ENCODE measurements at regions not wholly inside any gene's neighbourhood (a gene's known extent, or its start where the extent isn't known, plus 50 kb on each side); places are given as distances from the start of the nearest gene placed in this dataset.
"Not testable (repeated sequence)": the region's sequence is repeated elsewhere in the genome, so short reads cannot be mapped to it uniquely, and the experiment has no call there.

GRCh38 chr2:234701421-234701820 lies 204.5 kb upstream of the ARL4C start:
- no peak for DNase-seq
- no peaks in the 10 kb centered on the region for H3K36me3 ChIP-seq
- no peaks in the 10 kb centered on the region for H3K27me3 ChIP-seq
- in situ Hi-C loops (cut with MboI; ENCODE audit: low pct_ligation_motif_present in 1 of 4, low pct_unique_long_range_greater_than_20kb in 1 of 4, low sequenced_read_pairs in 3 of 4): no loop called here
- H3K27ac ChIP-seq: no peak overlapping the region
- intact Hi-C loops (cut with DNase I; ENCODE audit: low total_unique reads): no loop called here
- no peak for TF ChIP-seq CTCF (IDR thresholded peaks at IDR 0.05)
- H3K4me1 ChIP-seq: no peaks in the 10 kb centered on the region
- H3K9me3 ChIP-seq: peaks cover 4 to 9% of the 10 kb centered on the region in 2 donors
- no peak overlapping the region for H3K4me3 ChIP-seq
- 87 to 100% methylated on average over 4 to 6 of the region's 6 CpGs for WGBS, 2 donors (ENCODE audit: low coverage in 1 of 2)

DNA sequence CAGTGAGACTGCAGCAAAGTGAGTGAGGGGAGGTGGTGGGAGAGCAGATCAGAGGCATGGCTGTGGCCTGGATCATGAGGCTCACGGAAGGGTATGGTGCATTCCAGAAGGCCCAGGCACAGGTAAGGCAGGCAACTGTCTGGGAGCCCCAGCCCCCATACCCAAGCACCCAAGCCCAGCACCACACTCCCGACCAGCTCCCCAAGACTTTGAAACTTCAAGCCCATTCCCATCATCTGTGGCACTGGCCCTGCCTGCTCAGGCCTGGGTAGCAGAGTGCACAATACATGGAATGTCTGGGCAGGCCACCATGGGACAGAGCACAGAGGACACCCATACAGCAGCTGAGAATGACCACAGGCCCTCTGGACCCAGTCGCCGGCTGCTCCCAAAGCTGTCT lies 202.6 kb upstream of the ARL4C start:
- intact Hi-C loops (cut with DNase I; ENCODE audit: low total_unique reads): no loop called here
- 94% methylated on average over 3 of the region's 4 CpGs; no CpG with 5 or more reads in 1 of the 2 donors for WGBS, 2 donors (ENCODE audit: low coverage in 1 of 2)
- H3K27me3 ChIP-seq: no peaks in the 10 kb centered on the region
- in situ Hi-C loops (cut with MboI; ENCODE audit: low pct_ligation_motif_present in 1 of 4, low pct_unique_long_range_greater_than_20kb in 1 of 4, low sequenced_read_pairs in 3 of 4): no loop called here
- no peaks in the 10 kb centered on the region for H3K4me1 ChIP-seq
- H3K4me3 ChIP-seq: no peak overlapping the region
- H3K9me3 ChIP-seq: peaks cover 4 to 9% of the 10 kb centered on the region in 2 donors
- H3K36me3 ChIP-seq: no peaks in the 10 kb centered on the region
- no peak for DNase-seq
- H3K27ac ChIP-seq: no peak overlapping the region
- no peak for TF ChIP-seq CTCF (IDR thresholded peaks at IDR 0.05)
- no peak for TF ChIP-seq POLR2AphosphoS5 (IDR thresholded peaks at IDR 0.05)
- no peak for TF ChIP-seq POLR2A (IDR thresholded peaks at IDR 0.05)
- no peak for TF ChIP-seq EP300 (IDR thresholded peaks at IDR 0.05; ENCODE audit: low read depth)

DNA sequence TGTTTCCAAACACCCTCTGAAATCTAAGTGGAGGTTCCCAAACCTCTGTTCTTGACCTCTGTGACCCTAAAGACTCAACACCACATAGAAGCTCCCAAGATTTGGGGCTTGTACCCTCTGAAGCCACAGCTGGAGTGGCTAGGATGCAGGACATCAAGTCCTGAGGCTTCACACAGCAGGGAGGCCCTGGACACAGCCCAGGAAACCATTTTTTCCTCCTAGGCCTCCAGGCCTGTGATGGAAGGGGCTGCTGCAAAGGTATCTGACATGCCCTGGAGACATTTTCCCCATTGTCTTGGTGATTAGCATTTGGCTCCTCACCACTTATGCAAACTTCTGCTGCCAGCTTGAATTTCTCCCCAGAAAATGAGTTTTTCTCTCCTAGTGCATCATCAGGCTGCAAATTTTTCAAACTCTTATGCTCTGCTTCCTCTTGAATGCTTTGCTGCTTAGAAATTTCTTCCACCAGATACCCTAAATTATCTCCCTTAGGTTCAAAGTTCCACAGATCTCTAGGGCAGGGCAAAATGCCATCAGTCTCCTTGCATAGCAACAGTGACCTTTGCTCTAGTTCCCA lies 200.5 kb upstream of the ARL4C start:
- H3K4me1 ChIP-seq; in situ Hi-C loops (cut with MboI; ENCODE audit: low pct_ligation_motif_present in 1 of 4, low pct_unique_long_range_greater_than_20kb in 1 of 4, low sequenced_read_pairs in 3 of 4); H3K9me3 ChIP-seq; DNase-seq; H3K27ac ChIP-seq; H3K4me3 ChIP-seq; H3K27me3 ChIP-seq; H3K36me3 ChIP-seq; intact Hi-C loops (cut with DNase I; ENCODE audit: low total_unique reads): not testable (repeated sequence)

DNA sequence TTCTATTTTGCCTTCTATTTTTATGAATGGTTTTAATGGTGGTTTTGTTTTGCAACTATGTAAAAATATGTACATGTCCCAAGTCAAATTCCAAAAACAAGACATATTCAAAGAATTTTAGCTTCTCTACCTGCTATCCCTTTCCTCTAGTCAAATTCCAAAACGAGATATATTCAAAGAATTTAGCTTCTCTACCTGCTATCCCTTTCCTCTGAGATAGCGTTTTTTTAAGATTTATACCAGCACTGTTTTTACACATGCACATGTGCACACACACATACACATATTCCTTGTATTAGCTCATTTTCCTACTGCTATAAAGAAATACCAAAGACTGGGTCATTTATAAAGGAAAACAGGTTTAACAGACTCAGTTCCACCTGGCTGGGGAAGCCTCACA lies 199.1 kb upstream of the ARL4C start:
- Histone ChIP-seq H3K36me3 (no peaks in the 10 kb centered on the region), H3K4me1 (peaks cover 0 to 11% (median 6%) of the 10 kb centered on the region in 4 donors), H3K27me3 (no peaks in the 10 kb centered on the region), H3K4me3 (no peak overlapping the region), H3K27ac (no peak overlapping the region), H3K9me3 (peaks cover 4 to 9% of the 10 kb centered on the region in 2 donors)
- TF ChIP-seq POLR2A (IDR thresholded peaks at IDR 0.05) (no peak), EP300 (IDR thresholded peaks at IDR 0.05; ENCODE audit: low read depth) (no peak), CTCF (IDR thresholded peaks at IDR 0.05) (no peak), POLR2AphosphoS5 (IDR thresholded peaks at IDR 0.05) (no peak)
- in situ Hi-C loops (cut with MboI; ENCODE audit: low pct_ligation_motif_present in 1 of 4, low pct_unique_long_range_greater_than_20kb in 1 of 4, low sequenced_read_pairs in 3 of 4): no loop called here
- 77 to 79% methylated on average over 2 of the region's 2 CpGs for WGBS, 2 donors (ENCODE audit: low coverage in 1 of 2)
- intact Hi-C loops (cut with DNase I; ENCODE audit: low total_unique reads): no loop called here
- DNase-seq: no peak

- Histone ChIP-seq H3K36me3 (no peaks in the 10 kb centered on the region), H3K27ac (no peak overlapping the region), H3K9me3 (peaks cover 4 to 9% of the 10 kb centered on the region in 2 donors), H3K4me3 (no peak overlapping the region), H3K27me3 (no peaks in the 10 kb centered on the region), H3K4me1 (peaks cover 0 to 16% (median 10%) of the 10 kb centered on the region in 4 donors)
- no peak for TF ChIP-seq POLR2AphosphoS5 (IDR thresholded peaks at IDR 0.05)
- no peak for TF ChIP-seq POLR2A (IDR thresholded peaks at IDR 0.05)
- no peak for TF ChIP-seq CTCF (IDR thresholded peaks at IDR 0.05)
- no peak for TF ChIP-seq EP300 (IDR thresholded peaks at IDR 0.05; ENCODE audit: low read depth)
- intact Hi-C loops (cut with DNase I; ENCODE audit: low total_unique reads) (no loop called here), in situ Hi-C loops (cut with MboI; ENCODE audit: low pct_ligation_motif_present in 1 of 4, low pct_unique_long_range_greater_than_20kb in 1 of 4, low sequenced_read_pairs in 3 of 4) (no loop called here)
- no peak for DNase-seq
- 25 to 49% methylated on average over 2 to 4 of the region's 4 CpGs for WGBS, 2 donors (ENCODE audit: low coverage in 1 of 2)
These were observed 197.5 kb upstream of the ARL4C start for GRCh38 chr2:234694244-234695013.

- DNase-seq; H3K4me3 ChIP-seq; H3K27me3 ChIP-seq; intact Hi-C loops (cut with DNase I; ENCODE audit: low total_unique reads); H3K9me3 ChIP-seq; H3K27ac ChIP-seq; in situ Hi-C loops (cut with MboI; ENCODE audit: low pct_ligation_motif_present in 1 of 4, low pct_unique_long_range_greater_than_20kb in 1 of 4, low sequenced_read_pairs in 3 of 4); H3K36me3 ChIP-seq: not testable (repeated sequence)
- WGBS, 2 donors (ENCODE audit: low coverage in 1 of 2): 61 to 66% methylated on average over 2 of the region's 2 CpGs
- H3K4me1 ChIP-seq: peaks cover 0 to 16% (median 10%) of the 10 kb centered on the region in 4 donors
These were observed 196.9 kb upstream of the ARL4C start for GRCh38 chr2:234693681-234694190.

Measured in transverse colon (tissue), 4 donors.